Stimulated activated effector memory CD8-positive, alpha-beta T cell treated with anti-CD3 and anti-CD28 coated beads, Interleukin-12 subunit alpha, Interleukin-12 subunit beta, amount 100 ng/mL, for 72 hours (primary cell): ENCODE measurements at regions not wholly inside any gene's neighbourhood (a gene's known extent, or its start where the extent isn't known, plus 50 kb on each side); places are given as distances from the start of the nearest gene placed in this dataset.
"Not testable (repeated sequence)": the region's sequence is repeated elsewhere in the genome, so short reads cannot be mapped to it uniquely, and the experiment has no call there.

Experiments
- ATAC-seq: fragments of 150-1000 bp; cut with Tn5 transposase; 2 replicates; pipeline ENCODE4 v1.10.0; 2021
- DNase-seq, 2 donors: peaks; one replicate each; pipeline ENCODE4 v3.0.0; 2021 to 2022; ENCODE audit warnings: low spot score in 2 of 2
- H3K27ac Mint-ChIP-seq: one replicate; pipeline ENCODE4 v1.8.0; 2022; ENCODE audit warnings: mild to moderate bottlenecking, mixed read lengths
- H3K36me3 Mint-ChIP-seq: one replicate; pipeline ENCODE4 v1.8.0; 2022; ENCODE audit warnings: mild to moderate bottlenecking, mixed read lengths
- H3K4me1 Mint-ChIP-seq: one replicate; pipeline ENCODE4 v1.8.0; 2022; ENCODE audit warnings: mixed read lengths
- H3K4me3 Mint-ChIP-seq: one replicate; pipeline ENCODE4 v1.8.0; 2022; ENCODE audit warnings: mild to moderate bottlenecking, mixed read lengths
- H3K9me3 Mint-ChIP-seq: one replicate; pipeline ENCODE4 v1.8.0; 2022; ENCODE audit warnings: mixed read lengths

GRCh38 chr1:105516068-105516467 lies 1540.4 kb upstream of the PRMT6 start:
- Mint-ChIP-seq H3K4me1 (no peaks in the 10 kb centered on the region), H3K36me3 (no peaks in the 10 kb centered on the region), H3K27ac (no peak overlapping the region), H3K4me3 (no peak overlapping the region), H3K9me3 (peaks cover 10% of the 10 kb centered on the region)
- no peak for ATAC-seq
- DNase-seq: no peak

- Mint-ChIP-seq H3K4me1 (no peaks in the 10 kb centered on the region), H3K9me3 (peaks cover 24% of the 10 kb centered on the region), H3K36me3 (no peaks in the 10 kb centered on the region), H3K4me3 (no peak overlapping the region), H3K27ac (no peak overlapping the region)
- no peak for DNase-seq
- no peak for ATAC-seq
These were observed 1522.5 kb upstream of the PRMT6 start for GRCh38 chr1:105533996-105534395.

- DNase-seq (no peak), ATAC-seq (no peak)
- Mint-ChIP-seq H3K27ac (no peak overlapping the region), H3K4me1 (no peaks in the 10 kb centered on the region), H3K9me3 (peaks cover 9% of the 10 kb centered on the region), H3K36me3 (no peaks in the 10 kb centered on the region), H3K4me3 (no peak overlapping the region)
These were observed 1512.0 kb upstream of the PRMT6 start for GRCh38 chr1:105544475-105544874.

- Mint-ChIP-seq H3K36me3 (no peaks in the 10 kb centered on the region), H3K4me1 (no peaks in the 10 kb centered on the region), H3K9me3 (peaks cover 9% of the 10 kb centered on the region), H3K27ac (no peak overlapping the region), H3K4me3 (no peak overlapping the region)
- no peak for DNase-seq
- ATAC-seq: no peak
These were observed 1500.2 kb upstream of the PRMT6 start for GRCh38 chr1:105556266-105556665.

- peaks cover 19% of the 10 kb centered on the region for H3K9me3 Mint-ChIP-seq
- no peak for ATAC-seq
- no peaks in the 10 kb centered on the region for H3K4me1 Mint-ChIP-seq
- no peak overlapping the region for H3K27ac Mint-ChIP-seq
- H3K36me3 Mint-ChIP-seq: no peaks in the 10 kb centered on the region
- DNase-seq: no peak
- no peak overlapping the region for H3K4me3 Mint-ChIP-seq
These were observed 1498.5 kb upstream of the PRMT6 start for GRCh38 chr1:105558023-105558422.

- Mint-ChIP-seq H3K9me3 (peaks cover 12% of the 10 kb centered on the region), H3K36me3 (no peaks in the 10 kb centered on the region), H3K4me3 (no peak overlapping the region), H3K4me1 (no peaks in the 10 kb centered on the region), H3K27ac (no peak overlapping the region)
- ATAC-seq (no peak), DNase-seq (no peak)
These were observed 1491.5 kb upstream of the PRMT6 start for GRCh38 chr1:105565006-105565405.

- no peak for DNase-seq
- no peaks in the 10 kb centered on the region for H3K4me1 Mint-ChIP-seq
- ATAC-seq: no peak
- H3K9me3 Mint-ChIP-seq: peaks cover 10% of the 10 kb centered on the region
- no peak overlapping the region for H3K4me3 Mint-ChIP-seq
- no peaks in the 10 kb centered on the region for H3K36me3 Mint-ChIP-seq
- no peak overlapping the region for H3K27ac Mint-ChIP-seq
These were observed 1470.7 kb upstream of the PRMT6 start for GRCh38 chr1:105585791-105586190.

GRCh38 chr1:105591681-105592080 lies 1464.8 kb upstream of the PRMT6 start:
- Mint-ChIP-seq H3K9me3 (peaks cover 15% of the 10 kb centered on the region), H3K4me1 (no peaks in the 10 kb centered on the region), H3K4me3 (no peak overlapping the region), H3K36me3 (no peaks in the 10 kb centered on the region), H3K27ac (no peak overlapping the region)
- no peak for DNase-seq
- no peak for ATAC-seq

GRCh38 chr1:105608713-105609112 lies 1447.8 kb upstream of the PRMT6 start:
- H3K27ac Mint-ChIP-seq: no peak overlapping the region
- DNase-seq: no peak
- H3K4me3 Mint-ChIP-seq: no peak overlapping the region
- no peaks in the 10 kb centered on the region for H3K36me3 Mint-ChIP-seq
- ATAC-seq: no peak
- no peaks in the 10 kb centered on the region for H3K4me1 Mint-ChIP-seq
- H3K9me3 Mint-ChIP-seq: peaks cover 19% of the 10 kb centered on the region

- DNase-seq (no peak), ATAC-seq (no peak)
- H3K36me3 Mint-ChIP-seq: no peaks in the 10 kb centered on the region
- no peak overlapping the region for H3K4me3 Mint-ChIP-seq
- peaks cover 10% of the 10 kb centered on the region for H3K9me3 Mint-ChIP-seq
- no peaks in the 10 kb centered on the region for H3K4me1 Mint-ChIP-seq
- no peak overlapping the region for H3K27ac Mint-ChIP-seq
These were observed 1430.0 kb upstream of the PRMT6 start for GRCh38 chr1:105626276-105626987.

GRCh38 chr1:105631153-105631744 lies 1425.2 kb upstream of the PRMT6 start:
- not testable (repeated sequence) for H3K27ac Mint-ChIP-seq, DNase-seq, H3K9me3 Mint-ChIP-seq, H3K36me3 Mint-ChIP-seq, H3K4me1 Mint-ChIP-seq, H3K4me3 Mint-ChIP-seq, ATAC-seq

GRCh38 chr1:105632342-105633196 lies 1423.9 kb upstream of the PRMT6 start:
- H3K4me1 Mint-ChIP-seq: no peaks in the 10 kb centered on the region
- ATAC-seq (no peak), DNase-seq (no peak)
- no peaks in the 10 kb centered on the region for H3K36me3 Mint-ChIP-seq
- H3K9me3 Mint-ChIP-seq: peaks cover 8% of the 10 kb centered on the region
- no peak overlapping the region for H3K4me3 Mint-ChIP-seq
- no peak overlapping the region for H3K27ac Mint-ChIP-seq

- Mint-ChIP-seq H3K27ac (no peak overlapping the region), H3K4me1 (no peaks in the 10 kb centered on the region), H3K36me3 (no peaks in the 10 kb centered on the region), H3K4me3 (no peak overlapping the region), H3K9me3 (peaks cover 16% of the 10 kb centered on the region)
- DNase-seq (no peak), ATAC-seq (no peak)
These were observed 1420.4 kb upstream of the PRMT6 start for GRCh38 chr1:105636052-105636451.

- Mint-ChIP-seq H3K4me1 (no peaks in the 10 kb centered on the region), H3K4me3 (no peak overlapping the region), H3K27ac (no peak overlapping the region), H3K9me3 (peaks cover 31% of the 10 kb centered on the region), H3K36me3 (no peaks in the 10 kb centered on the region)
- ATAC-seq (no peak), DNase-seq (no peak)
These were observed 1415.1 kb upstream of the PRMT6 start for GRCh38 chr1:105641407-105641806.

GRCh38 chr1:105652109-105652508 lies 1404.4 kb upstream of the PRMT6 start:
- Mint-ChIP-seq H3K36me3 (no peaks in the 10 kb centered on the region), H3K4me1 (no peaks in the 10 kb centered on the region)
- ATAC-seq: no peak

GRCh38 chr1:105655032-105655431 lies 1401.4 kb upstream of the PRMT6 start:
- ATAC-seq (no peak), DNase-seq (no peak)
- Mint-ChIP-seq H3K36me3 (no peaks in the 10 kb centered on the region), H3K4me1 (no peaks in the 10 kb centered on the region), H3K9me3 (peaks cover 14% of the 10 kb centered on the region), H3K27ac (no peak overlapping the region), H3K4me3 (no peak overlapping the region)

More at GRCh38 chr1:105652109-105652508, 1404.4 kb upstream of the PRMT6 start:
- Mint-ChIP-seq H3K4me3 (no peak overlapping the region), H3K9me3 (peaks cover 16% of the 10 kb centered on the region), H3K27ac (no peak overlapping the region)
- DNase-seq: no peak
